NCI-H524 (cell line): ENCODE measurements at regions not wholly inside any gene's neighbourhood (a gene's known extent, or its start where the extent isn't known, plus 50 kb on each side); places are given as distances from the start of the nearest gene placed in this dataset.

Source experiments
- DNase-seq, 2 experiments: peaks; one replicate each; lab custom pipeline; 2025; lab: John Stamatoyannopoulos, UW

DNA sequence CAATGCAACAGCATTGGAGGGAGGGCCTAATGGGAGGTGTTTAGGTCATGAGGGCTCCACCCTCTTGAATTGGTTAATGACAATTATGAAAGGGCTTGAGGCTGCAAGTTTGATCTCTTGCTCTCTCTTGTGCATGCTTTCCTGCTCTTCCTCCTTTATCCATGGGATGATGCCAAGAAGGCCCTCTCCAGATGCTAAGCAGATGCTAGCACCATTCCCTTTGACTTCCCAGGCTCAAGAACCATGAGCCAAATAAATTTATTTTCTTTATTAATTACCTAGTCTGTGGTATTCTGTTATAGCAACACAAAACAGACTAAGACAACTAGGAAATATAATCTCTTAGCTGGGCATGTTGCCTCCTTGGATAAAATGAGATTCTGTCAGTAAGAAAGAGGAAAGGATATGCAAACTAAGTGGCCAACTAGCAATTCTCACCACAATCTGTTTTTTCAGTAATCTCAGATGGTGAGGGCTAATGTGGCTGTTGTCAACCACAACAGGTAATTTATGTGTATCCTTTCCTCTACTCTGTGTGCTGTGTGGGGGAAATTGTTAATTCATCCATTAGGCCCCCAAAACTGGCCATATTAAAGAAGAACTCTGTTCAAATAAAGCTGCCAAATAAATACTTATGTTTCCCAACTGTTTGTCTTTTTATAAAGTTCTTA is 269.1 kb upstream of the CD180 start:
- DNase-seq = no peak

DNA sequence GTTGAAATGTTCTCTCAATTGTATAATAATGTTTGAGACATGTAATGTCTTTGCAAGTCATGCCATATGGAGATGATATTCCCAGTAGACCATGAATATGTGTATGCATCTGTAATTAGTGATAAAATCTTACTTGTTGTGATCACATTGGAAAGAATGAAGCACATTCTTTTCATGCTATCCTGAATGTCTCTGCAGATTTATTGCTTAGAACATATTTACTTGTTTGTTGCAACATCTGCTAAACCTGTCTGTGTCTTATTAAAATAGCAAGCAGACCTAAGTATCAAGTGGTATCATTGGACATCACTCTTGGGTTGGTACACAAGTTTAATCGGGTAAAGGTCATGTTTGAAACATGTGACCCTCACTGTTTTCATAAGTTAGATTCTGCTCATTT is 265.5 kb upstream of the CD180 start:
- DNase-seq = no peak

DNA sequence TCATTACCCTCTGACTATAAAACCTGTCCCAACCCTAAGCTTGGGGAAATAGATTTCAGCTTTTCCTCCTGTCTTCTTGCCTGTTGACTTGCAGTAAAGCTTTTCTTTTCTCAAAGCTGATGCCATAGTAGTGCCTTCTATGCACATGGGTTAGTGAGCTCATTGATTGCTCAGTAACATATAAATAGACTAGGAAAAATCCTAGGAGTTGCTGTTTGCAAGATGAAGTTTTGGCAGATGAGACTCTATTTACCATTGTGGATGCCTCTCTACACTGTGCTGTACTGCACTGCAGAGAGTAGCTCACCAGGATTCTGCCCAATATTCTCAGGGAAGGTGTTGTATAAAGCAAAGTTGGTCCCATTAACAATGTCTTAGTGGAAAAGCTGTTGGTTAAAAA is 262.7 kb upstream of the CD180 start:
- no peak for DNase-seq

DNA sequence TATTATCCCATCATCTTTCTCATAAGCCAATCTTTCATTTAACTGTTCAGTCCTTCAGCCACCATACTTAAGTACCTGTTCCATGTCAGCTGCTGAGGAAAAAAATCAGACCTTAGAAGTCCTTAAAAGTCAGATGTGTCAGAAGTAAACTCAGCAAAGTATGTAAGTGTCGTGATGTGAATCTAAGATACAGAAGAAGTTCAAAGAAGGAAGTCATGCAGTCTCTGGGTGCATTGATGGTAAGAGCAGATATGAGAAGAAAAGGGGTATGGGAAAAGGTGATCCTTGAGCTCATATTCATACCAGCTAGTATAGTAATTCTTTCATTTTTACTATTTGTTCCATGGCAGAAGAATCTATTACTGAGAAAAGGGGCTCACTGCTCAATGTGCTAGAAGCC is 259.4 kb upstream of the CD180 start:
- DNase-seq = no peak

DNA sequence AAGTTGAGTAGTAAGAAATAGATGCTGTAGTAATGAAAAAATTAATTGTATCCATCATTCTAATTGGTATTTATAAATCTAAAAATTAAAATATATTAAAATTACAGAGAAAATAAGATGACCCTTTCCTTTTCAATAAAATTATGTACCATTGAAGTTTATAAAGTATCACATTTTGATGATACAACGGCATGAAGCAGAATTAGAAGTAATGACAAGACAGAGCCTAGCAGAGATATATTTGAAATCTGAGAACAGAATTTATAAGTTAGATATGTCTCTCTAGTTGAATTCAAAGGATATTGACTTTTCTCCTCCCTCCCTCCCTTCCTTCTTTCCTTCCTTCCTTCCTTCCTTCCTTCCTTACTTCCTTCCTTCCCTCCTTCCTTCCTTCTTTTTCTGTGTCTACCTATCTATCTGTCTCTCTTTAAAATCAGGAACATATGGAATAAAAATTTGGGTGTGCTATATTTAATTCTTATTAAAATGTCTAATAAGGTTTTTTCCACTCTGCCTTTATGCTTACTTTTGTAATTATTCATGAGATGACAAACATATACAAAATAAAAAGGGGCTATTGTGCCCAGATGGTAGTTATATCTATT is 258.5 kb upstream of the CD180 start:
- no peak for DNase-seq

DNA sequence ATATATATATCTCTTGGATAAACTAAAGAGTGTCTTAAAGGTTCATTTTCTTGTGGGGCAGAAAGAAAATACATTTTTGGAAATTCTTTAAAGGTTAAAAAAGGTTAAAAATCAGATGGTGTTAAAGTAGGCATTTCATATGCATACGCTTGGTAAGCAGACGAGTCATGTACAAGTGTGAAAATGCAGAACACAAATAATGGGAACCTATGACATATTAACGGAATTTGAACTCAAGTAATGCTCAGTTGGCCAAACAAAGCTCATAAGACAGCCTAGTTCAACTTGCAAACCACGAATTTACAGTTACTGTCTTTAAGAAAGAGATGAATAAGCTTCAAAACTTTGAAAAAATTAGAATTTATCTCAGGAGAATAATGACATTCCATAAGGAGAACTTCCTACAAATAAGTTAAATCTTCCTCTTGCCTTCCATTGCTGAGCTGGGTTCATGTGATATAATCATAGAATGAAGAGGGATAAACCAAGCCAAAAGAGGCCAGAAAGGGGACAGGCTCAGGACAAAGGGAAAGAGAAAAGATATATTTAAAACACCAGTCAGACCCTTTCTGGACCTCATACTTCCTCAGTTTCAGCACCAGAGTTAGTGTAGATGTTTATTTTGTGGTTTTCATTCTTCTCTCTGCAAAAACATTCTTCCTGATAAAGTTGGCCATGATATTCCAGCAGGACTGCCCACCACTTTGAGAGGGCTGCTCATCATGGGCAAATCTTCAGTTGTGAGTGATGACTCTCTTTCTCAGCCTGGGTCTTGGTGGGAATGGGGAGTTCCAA is 256.7 kb upstream of the CD180 start:
- DNase-seq = no peak

DNA sequence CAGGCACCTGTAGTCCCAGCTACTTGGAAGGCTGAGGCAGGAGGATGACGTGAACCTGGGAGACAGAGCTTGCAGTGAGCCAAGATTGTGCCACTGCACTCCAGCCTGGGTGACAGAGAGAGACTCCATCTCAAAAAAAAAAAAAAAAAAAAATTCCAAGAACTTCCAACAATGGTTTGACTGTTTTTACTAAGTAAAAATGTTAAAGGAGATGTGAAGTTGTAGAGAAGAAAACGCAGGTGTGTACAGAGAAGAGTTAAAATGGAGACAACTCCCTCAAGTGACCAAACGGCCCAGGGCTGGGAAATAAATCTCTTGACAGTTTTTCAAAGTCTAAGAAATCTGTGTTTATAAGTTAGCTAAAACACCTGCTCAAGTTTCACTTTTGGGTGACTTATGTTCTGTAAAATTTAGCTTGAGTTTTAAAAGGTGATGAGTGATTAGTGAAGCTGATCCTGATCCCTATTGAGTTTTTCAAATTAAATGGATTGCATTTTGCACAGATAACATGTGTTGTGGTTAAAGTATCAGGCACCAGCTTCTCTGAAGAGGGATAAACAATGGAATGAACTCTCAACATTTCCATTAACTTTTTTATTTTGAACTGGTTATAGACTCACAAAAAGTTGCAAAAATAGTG is 255.2 kb upstream of the CD180 start:
- no peak for DNase-seq

DNA sequence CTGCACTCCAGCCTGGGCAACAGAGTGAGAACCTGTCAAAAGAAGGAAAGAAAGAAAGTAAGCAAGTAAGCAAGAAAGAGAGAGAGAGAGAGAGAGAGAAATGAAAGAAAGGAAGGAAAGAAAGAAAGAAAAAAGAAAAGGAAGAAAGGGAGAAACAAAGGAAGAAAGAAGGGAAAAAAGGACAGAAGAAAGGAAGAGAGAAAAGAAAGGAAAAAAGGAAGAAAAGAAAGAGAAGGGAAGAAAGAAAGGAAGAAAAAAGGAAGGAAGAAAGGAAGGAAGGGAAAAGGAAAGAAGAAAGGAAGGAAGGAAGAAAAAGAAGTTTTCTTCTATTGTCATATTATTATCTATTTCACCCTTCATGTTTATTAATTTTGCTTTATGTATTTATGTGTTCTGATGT is 251.1 kb upstream of the CD180 start:
- no peak for DNase-seq

DNA sequence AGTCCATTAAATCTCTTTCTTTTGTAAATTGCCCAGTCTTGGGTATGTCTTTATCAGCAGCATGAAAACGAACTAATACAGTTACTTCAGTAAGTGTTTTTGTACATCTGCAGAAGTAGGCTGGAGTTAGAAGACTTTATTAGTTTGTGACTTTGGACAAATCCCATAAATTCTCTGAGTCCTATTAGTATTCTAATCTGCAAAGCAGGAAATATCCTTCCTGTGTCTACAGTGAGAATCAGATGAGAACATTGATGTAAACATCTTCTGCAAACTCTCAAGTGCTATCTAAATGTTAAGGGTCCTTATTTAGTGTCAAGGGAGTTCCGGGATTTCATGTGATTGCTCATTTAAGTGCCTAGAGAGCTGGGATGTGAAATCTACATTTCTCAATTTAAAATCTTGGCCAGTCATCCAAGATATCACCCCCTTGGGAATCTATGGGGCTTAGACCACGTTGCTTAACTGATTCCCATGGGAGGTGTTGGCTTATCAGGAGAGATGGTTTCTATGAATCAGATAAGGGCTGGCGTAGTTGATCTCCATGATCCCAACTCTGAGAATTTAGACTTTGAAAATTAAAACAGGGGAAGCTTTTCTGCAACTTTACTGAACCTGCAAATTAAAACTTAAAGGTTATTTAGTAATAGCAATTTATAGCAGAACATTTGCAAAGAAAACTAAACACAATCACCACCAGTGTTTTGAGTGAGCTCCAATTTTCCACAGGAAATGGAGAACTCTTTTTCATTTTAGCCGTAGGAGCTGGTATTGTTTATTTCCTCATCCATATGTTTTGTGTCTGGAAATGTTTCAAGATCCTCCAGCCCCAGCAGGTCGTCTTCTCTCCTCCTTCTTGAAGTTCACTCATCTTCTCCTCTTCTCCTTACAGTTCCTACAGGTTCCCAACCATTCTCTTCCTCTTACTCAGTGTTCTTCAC is 241.6 kb upstream of the CD180 start:
- DNase-seq = no peak

DNA sequence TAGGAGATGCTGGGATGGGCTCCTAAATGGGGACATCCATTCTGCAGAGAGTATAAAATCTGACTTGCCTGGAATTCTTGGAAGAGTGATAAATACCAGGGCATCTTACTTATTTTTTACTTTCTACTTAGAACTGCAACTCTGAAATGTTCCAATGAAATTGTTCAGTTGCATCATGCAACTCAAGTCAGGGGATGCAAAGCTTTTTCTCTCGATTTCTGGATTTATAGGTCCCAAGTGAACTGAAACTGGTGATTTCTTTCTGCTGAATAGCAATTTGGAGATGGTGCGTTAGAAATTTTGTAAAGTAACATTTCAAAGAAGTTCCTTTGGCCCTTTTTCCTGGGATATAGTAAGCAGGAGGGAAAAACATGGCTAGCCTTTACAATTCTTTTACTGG is 238.4 kb upstream of the CD180 start:
- no peak for DNase-seq

DNA sequence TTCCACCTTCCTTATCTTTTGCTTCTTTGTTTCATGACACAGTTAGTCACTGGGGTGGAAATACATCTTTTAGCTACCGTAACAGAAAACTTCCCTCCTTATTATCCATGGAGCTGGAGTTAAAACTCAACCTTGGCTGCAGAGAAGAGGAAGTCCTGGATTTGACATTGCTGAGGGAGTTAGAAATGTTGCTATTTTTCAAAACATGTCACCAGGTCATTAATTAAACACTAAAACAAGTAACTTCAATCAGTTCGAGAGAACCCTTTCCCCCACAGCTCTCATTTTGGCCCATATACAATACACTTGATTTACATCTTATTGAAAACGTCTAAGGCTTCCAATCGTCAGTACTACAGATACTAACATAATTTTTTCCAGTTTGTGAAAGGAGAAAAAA is 237.9 kb upstream of the CD180 start:
- no peak for DNase-seq

DNA sequence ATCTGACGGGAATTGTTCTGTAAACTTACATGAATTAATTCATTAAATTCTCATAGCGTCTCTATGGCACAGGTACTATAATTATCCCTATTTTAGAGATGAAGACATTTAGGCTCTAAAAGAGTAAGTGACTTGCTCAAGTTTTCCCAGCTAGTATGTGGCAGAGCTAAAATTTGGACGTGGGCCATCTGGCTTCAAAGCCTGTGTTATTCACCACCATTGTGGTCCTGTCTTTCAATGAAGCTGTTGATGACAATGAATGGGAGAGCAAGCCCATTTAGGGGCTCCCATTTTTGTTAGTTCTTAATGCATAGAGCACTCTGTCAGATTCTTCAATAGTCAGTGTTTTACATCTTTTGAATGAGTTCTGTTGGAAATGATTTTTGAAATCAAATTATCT is 236.0 kb upstream of the CD180 start:
- no peak for DNase-seq

DNA sequence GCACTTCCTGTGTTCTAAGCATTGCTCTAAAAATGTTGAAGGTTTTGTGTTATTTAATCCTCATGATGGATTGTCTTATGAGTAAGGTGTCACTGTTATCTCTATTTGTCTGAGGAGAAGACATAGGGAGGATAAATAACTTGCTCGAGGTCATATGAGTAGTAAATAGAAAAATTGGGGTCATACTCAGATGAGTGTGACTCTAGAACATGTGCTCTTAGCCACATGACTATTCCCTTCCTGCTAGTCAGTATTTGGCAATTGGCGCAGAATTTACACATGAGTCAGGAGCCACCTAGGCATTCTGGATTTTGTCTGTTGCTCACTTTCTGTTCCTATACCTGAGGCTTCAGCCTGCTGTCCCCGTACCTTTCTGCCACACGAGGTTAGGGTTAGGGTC is 234.6 kb upstream of the CD180 start:
- DNase-seq = no peak

DNA sequence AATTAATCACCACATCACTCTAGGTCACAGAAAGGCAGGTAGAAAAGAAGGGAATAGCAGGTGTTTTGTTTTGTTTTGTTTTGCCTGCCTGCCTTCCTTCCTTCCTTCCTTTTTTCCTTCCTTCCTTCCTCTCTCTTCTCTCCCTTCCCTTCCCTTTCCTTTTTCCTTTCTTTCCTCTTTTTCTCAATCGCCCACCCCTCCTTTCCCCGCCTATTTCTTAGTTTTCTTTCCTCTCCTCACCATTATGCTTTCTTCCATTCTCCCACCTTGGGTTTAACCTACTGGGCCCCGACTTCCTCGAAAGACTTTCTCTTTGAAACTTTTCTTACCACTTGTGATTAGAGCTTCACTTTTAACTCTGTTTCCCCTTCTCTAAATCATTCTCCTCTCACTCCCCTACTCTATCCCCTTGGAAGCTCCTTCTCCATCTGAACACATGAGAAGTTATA is 231.3 kb upstream of the CD180 start:
- DNase-seq = no peak

DNA sequence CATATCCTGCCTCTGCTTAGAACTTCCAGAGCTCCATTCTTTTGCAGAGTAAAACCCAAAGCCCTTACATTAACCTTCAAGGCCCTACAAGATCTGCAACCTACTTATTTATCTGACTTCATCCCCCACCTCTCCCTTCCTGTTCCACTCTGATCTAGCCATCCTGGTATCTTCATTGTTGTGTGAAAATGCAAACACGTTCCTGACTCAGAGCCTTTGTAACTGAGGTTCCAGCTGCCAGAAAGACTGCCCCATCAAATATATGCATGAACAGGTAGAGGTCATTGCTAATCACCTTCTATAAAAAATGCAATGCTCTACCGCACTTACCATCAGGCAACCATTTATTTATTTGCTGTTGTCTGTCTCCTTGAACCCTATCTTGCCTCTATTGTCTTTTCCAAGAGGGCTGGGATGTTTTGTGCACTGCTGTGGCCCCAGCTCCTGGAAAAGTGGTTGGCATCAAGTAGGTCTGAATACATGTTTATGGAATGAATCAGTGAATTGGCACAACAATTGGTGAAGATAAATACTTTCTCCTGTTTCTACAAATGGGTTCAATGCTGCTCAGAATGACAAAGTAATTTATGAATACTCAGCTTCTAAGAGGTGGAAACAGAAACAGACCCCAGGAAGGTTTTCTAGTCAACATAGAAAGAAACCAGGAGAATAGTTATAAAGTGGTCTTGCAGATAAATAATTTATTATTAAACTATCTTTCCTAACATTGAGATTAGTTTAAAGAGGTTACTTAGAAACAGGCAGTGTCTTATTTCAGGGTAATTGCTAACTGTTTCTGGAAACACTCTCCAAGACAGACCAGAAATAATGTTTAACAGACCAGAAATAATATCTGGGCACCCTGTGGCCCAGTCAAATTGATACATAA is 230.6 kb upstream of the CD180 start:
- no peak for DNase-seq

DNA sequence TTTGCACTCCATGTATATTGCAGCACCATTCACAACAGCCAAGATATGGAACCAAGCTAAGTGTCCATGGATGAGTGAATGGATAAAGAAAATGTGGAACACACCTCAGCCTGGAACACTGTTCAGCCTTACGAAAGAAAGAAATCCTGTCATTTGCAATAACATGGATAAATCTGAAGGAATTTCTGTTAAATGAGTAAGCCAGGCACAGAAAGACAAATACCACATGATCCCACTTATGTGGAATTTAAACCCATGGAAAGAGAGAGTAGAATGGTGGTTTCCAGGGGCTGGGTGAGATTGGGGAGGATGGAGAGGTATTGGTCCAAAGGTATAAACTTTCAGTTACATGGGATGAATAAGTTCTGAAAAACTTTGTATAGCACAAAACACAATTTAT is 228.9 kb upstream of the CD180 start:
- no peak for DNase-seq

DNA sequence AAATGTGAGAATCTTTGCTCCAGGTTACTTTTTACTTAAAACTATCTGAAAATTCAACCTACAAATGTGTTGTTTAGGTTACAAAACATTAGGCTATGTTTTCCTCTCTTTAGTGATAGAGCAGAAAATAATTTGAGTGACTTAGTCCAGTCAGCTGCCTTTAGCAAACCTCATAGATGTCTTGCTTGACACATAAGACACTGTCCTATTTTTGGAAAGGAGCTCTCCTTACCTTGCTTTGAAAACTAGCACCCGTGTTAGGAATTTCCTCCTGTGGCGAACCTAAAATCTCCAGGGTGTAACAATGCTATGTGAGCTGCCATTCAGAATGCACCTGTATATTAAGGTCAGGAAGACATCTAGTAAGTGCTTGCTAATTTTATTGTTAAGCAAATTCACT is 221.2 kb upstream of the CD180 start:
- no peak for DNase-seq

DNA sequence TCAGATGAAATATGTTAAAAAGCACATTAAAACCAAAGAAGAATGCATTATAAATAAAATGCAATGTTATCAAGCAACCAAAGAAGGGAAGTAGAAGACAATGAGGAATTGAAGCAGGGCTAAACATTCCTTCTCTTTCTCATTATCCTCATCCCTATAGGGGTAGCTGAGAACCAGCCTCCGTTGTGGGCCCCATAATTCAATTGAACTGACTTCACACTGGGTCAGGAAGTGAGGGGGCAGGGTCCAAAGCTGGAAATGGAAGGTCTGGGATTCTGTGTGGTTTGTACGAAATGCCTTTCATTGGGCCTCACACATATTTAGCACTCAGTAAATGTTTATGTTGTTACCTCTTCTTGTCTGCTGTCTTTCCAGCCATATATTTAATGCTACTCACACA is 220.4 kb upstream of the CD180 start:
- no peak for DNase-seq

DNA sequence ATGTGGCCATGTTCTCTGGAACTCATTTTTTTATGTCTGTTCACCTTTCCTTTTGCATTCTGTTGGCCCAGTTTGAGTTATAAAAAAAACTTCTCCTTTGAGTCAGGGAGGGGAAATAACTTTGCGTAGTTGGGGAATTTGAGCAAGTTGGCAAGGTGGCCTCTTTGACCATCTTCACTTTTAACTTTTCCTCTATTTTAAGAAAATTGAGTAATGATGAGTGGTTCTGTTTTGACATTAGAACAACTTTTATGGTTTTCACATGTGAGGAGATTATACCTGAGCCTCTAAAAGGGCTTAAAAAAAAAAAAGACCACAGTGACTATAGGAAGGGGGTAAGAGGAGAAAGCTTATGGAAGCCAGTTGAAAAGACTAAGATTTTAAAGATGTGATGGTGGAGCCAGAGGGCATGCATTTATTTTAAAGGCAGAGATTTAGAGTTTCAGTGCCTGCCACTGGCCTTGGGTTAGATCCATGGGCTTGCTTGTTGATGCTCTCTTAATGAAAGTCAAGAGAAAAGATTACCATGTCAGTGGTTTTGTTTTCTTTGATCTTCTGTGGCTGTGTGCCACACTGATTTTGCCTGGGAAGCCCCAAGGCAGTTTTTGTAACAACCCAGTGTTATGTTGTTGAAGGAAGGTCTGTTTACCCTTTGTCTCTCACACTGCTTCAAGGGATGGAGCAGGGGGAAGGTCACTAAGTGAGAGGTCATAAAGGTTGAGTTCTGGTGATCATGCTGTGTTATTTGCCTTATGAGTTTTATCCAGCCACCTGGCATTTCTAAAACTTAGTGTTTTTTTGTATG is 219.7 kb upstream of the CD180 start:
- DNase-seq = no peak

DNA sequence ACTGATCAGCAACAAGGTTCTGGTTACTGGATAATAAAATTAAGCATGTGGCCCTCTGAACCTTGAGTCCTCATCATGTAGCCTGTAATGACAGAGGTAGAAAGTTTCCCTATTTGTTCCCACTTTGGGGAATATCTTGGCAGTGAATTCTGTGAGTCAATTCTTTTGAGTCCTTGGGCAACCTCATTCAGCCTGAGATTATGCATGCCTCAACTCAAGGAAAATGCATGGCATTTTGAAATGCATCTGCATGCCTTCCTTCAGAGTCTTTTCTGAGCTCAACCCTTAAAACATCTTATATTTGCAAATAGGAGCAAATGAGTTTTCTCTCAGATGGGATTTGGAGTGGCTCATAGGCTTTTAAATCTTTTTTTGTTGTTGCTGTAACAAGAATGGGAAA is 218.1 kb upstream of the CD180 start:
- DNase-seq = no peak
